ENCODE measurements at regions not wholly inside any gene's neighbourhood (a gene's known extent, or its start where the extent isn't known, plus 50 kb on each side); places are given as distances from the start of the nearest gene placed in this dataset.

GRCh38 chr13:104442536-104442935 lies 1376.3 kb upstream of the SLC10A2 start:
- no peak for DNase-seq (ENCODE audit: low spot score)

- no peak for DNase-seq (ENCODE audit: low spot score)
Measured at GRCh38 chr13:104436555-104436954, 1370.3 kb upstream of the SLC10A2 start.

GRCh38 chr13:104431895-104432294 lies 1365.7 kb upstream of the SLC10A2 start:
- no peak for DNase-seq (ENCODE audit: low spot score)

GRCh38 chr13:104426435-104426834 lies 1360.2 kb upstream of the SLC10A2 start:
- no peak for DNase-seq (ENCODE audit: low spot score)

GRCh38 chr13:104422668-104423067 lies 1356.5 kb upstream of the SLC10A2 start:
- no peak for DNase-seq (ENCODE audit: low spot score)

GRCh38 chr13:104416973-104417372 lies 1350.8 kb upstream of the SLC10A2 start:
- no peak for DNase-seq (ENCODE audit: low spot score)

- no peak for DNase-seq (ENCODE audit: low spot score)
Measured at GRCh38 chr13:104414771-104415170, 1348.6 kb upstream of the SLC10A2 start.

GRCh38 chr13:104414181-104414580 lies 1348.0 kb upstream of the SLC10A2 start:
- DNase-seq (ENCODE audit: low spot score), result peak; percentile 16

- DNase-seq (ENCODE audit: low spot score), result no peak
Measured at GRCh38 chr13:104411141-104411765, 1345.0 kb upstream of the SLC10A2 start.

- DNase-seq (ENCODE audit: low spot score), result no peak
Measured at GRCh38 chr13:104408733-104409132, 1342.5 kb upstream of the SLC10A2 start.

- DNase-seq (ENCODE audit: low spot score), result no peak
Measured at GRCh38 chr13:104404325-104404724, 1338.1 kb upstream of the SLC10A2 start.

- DNase-seq (ENCODE audit: low spot score), result no peak
Measured at GRCh38 chr13:104389691-104390090, 1323.5 kb upstream of the SLC10A2 start.

GRCh38 chr13:104387510-104387909 lies 1321.3 kb upstream of the SLC10A2 start:
- no peak for DNase-seq (ENCODE audit: low spot score)

GRCh38 chr13:104385404-104385803 lies 1319.2 kb upstream of the SLC10A2 start:
- DNase-seq (ENCODE audit: low spot score), result no peak

- no peak for DNase-seq (ENCODE audit: low spot score)
Measured at GRCh38 chr13:104382951-104383350, 1316.7 kb upstream of the SLC10A2 start.

- DNase-seq (ENCODE audit: low spot score), result no peak
Measured at GRCh38 chr13:104376588-104376987, 1310.4 kb upstream of the SLC10A2 start.

- DNase-seq (ENCODE audit: low spot score), result no peak
Measured at GRCh38 chr13:104375614-104376013, 1309.4 kb upstream of the SLC10A2 start.

- DNase-seq (ENCODE audit: low spot score), result no peak
Measured at GRCh38 chr13:104372095-104372655, 1306.0 kb upstream of the SLC10A2 start.

- no peak for DNase-seq (ENCODE audit: low spot score)
Measured at GRCh38 chr13:104365430-104365829, 1299.2 kb upstream of the SLC10A2 start.

- no peak for DNase-seq (ENCODE audit: low spot score)
Measured at GRCh38 chr13:104357672-104358354, 1291.6 kb upstream of the SLC10A2 start.

GRCh38 chr13:104357174-104357573 lies 1291.0 kb upstream of the SLC10A2 start:
- DNase-seq (ENCODE audit: low spot score), result no peak

GRCh38 chr13:104355041-104355670 lies 1288.9 kb upstream of the SLC10A2 start:
- no peak for DNase-seq (ENCODE audit: low spot score)

- DNase-seq (ENCODE audit: low spot score), result no peak
Measured at GRCh38 chr13:104327211-104327610, 1261.0 kb upstream of the SLC10A2 start.
